MM.1S (cell line): ENCODE measurements at regions not wholly inside any gene's neighbourhood (a gene's known extent, or its start where the extent isn't known, plus 50 kb on each side); places are given as distances from the start of the nearest gene placed in this dataset.

ENCODE experiments used
- DNase-seq: peaks from one replicate; pipeline ENCODE4 v3.0.0-alpha.2; 2015
- H2AFZ ChIP-seq: fragments of 300-600 bp; sonication (generic); 2 replicates; pipeline ENCODE4 v1.6.0; 2016; ENCODE audit warnings: antibody characterized with exemption, low read length
- H3F3A ChIP-seq: fragments of 300-600 bp; sonication (generic); 2 replicates; pipeline ENCODE4 v1.6.1; 2016; ENCODE audit warnings: mild to moderate bottlenecking, antibody characterized with exemption, low read length, moderate library complexity, mixed read lengths; ENCODE audit not compliant: insufficient read depth
- H3K27ac ChIP-seq: fragments of 300-600 bp; sonication (generic); 2 replicates; pipeline ENCODE4 v1.5.1; 2016; ENCODE audit warnings: mild to moderate bottlenecking, low read length
- H3K27me3 ChIP-seq: fragments of 300-600 bp; sonication (generic); replicated peaks from 2 replicates; pipeline ENCODE4 v1.6.0; 2016; ENCODE audit warnings: low read length; ENCODE audit not compliant: insufficient read depth
- H3K36me3 ChIP-seq: fragments of 300-600 bp; sonication (generic); replicated peaks from 2 replicates; pipeline ENCODE4 v1.6.1; 2016; ENCODE audit warnings: mild to moderate bottlenecking, low read length, mixed read lengths; ENCODE audit not compliant: insufficient read depth
- H3K4me1 ChIP-seq: fragments of 300-600 bp; sonication (generic); 2 replicates; pipeline ENCODE4 v1.6.1; 2016; ENCODE audit warnings: low read length, mixed read lengths
- H3K4me2 ChIP-seq: fragments of 300-600 bp; sonication (generic); 2 replicates; pipeline ENCODE4 v1.6.0; 2016; ENCODE audit warnings: low read depth, low read length
- H3K4me3 ChIP-seq: fragments of 300-600 bp; sonication (generic); 2 replicates; pipeline ENCODE4 v1.5.1; 2016; ENCODE audit warnings: low read length, mixed read lengths
- H3K79me2 ChIP-seq: fragments of 300-600 bp; sonication (generic); 2 replicates; pipeline ENCODE4 v1.6.1; 2016; ENCODE audit warnings: mixed run types, low read length, mixed read lengths
- H3K9ac ChIP-seq: fragments of 300-600 bp; sonication (generic); 2 replicates; pipeline ENCODE4 v1.6.1; 2016; ENCODE audit warnings: low read length, mixed read lengths
- H3K9me2 ChIP-seq: fragments of 300-600 bp; sonication (generic); replicated peaks from 2 replicates; pipeline ENCODE4 v1.6.1; 2016; ENCODE audit warnings: mild to moderate bottlenecking, low read length, mixed read lengths; ENCODE audit not compliant: insufficient read depth
- H3K9me3 ChIP-seq: fragments of 300-600 bp; sonication (generic); replicated peaks from 2 replicates; pipeline ENCODE4 v1.6.1; 2016; ENCODE audit warnings: mild to moderate bottlenecking, low read length, mixed read lengths; ENCODE audit not compliant: insufficient read depth
- H4K20me1 ChIP-seq: fragments of 300-600 bp; sonication (generic); 2 replicates; pipeline ENCODE4 v1.6.1; 2016; ENCODE audit warnings: mild to moderate bottlenecking, low read length, moderate library complexity, mixed read lengths; ENCODE audit not compliant: insufficient read depth
- CTCF ChIP-seq: fragments of 300-600 bp; sonication (generic); IDR thresholded peaks from 2 replicates; pipeline ENCODE4 v1.5.1; 2016; ENCODE audit warnings: antibody characterized with exemption, low read length, mixed read lengths
- EZH2 ChIP-seq: fragments of 300-600 bp; sonication (generic); optimal IDR thresholded peaks from 2 replicates; pipeline ENCODE3; 2017; ENCODE audit warnings: low read depth, mild to moderate bottlenecking, antibody characterized with exemption, low read length, mixed read lengths
- EZH2phosphoT487 ChIP-seq: fragments of 300-600 bp; sonication (generic); IDR thresholded peaks from 2 replicates; pipeline ENCODE4 v1.6.1; 2018; ENCODE audit warnings: antibody characterized with exemption, low read length

- Histone ChIP-seq H3K27me3 (no peaks in the 10 kb centered on the region), H3K36me3 (no peaks in the 10 kb centered on the region), H3K4me2 (no peak overlapping the region), H2AFZ (no peak overlapping the region), H3K27ac (no peak overlapping the region), H3K4me1 (no peaks in the 10 kb centered on the region), H3K79me2 (no peaks in the 10 kb centered on the region), H4K20me1 (no peaks in the 10 kb centered on the region), H3K9me2 (no peaks in the 10 kb centered on the region), H3K9me3 (no peaks in the 10 kb centered on the region), H3F3A (no peaks in the 10 kb centered on the region), H3K4me3 (no peak overlapping the region), H3K9ac (no peak overlapping the region)
- TF ChIP-seq CTCF (no peak), EZH2phosphoT487 (no peak), EZH2 (no peak)
- DNase-seq, result no peak
Measured at GRCh38 chr6:9942131-9942530, 472.7 kb downstream of the TFAP2A start.

GRCh38 chr6:9938801-9939200 is 476.1 kb downstream of the TFAP2A start:
- no peaks in the 10 kb centered on the region for H3K79me2 ChIP-seq
- no peaks in the 10 kb centered on the region for H3K9me3 ChIP-seq
- H4K20me1 ChIP-seq, result no peaks in the 10 kb centered on the region
- H3K4me2 ChIP-seq, result no peak overlapping the region
- no peak overlapping the region for H3K4me3 ChIP-seq
- no peak overlapping the region for H3K9ac ChIP-seq
- H3K4me1 ChIP-seq, result no peaks in the 10 kb centered on the region
- no peak overlapping the region for H3K27ac ChIP-seq
- H3F3A ChIP-seq, result no peaks in the 10 kb centered on the region
- DNase-seq, result no peak
- no peak overlapping the region for H2AFZ ChIP-seq
- no peaks in the 10 kb centered on the region for H3K9me2 ChIP-seq
- no peaks in the 10 kb centered on the region for H3K36me3 ChIP-seq
- TF ChIP-seq CTCF, result no peak
- no peak for TF ChIP-seq EZH2
- TF ChIP-seq EZH2phosphoT487, result no peak
- H3K27me3 ChIP-seq, result no peaks in the 10 kb centered on the region

GRCh38 chr6:9937031-9937763 is 477.7 kb downstream of the TFAP2A start:
- Histone ChIP-seq H3K9me3 (no peaks in the 10 kb centered on the region), H3K4me2 (no peak overlapping the region), H3K9me2 (no peaks in the 10 kb centered on the region), H3K36me3 (no peaks in the 10 kb centered on the region), H2AFZ (no peak overlapping the region), H3K4me3 (no peak overlapping the region), H3K27me3 (no peaks in the 10 kb centered on the region), H3K4me1 (no peaks in the 10 kb centered on the region), H3F3A (no peaks in the 10 kb centered on the region), H3K79me2 (no peaks in the 10 kb centered on the region), H4K20me1 (no peaks in the 10 kb centered on the region), H3K27ac (no peak overlapping the region), H3K9ac (no peak overlapping the region)
- TF ChIP-seq EZH2phosphoT487, result no peak
- no peak for TF ChIP-seq EZH2
- TF ChIP-seq CTCF, result no peak
- DNase-seq, result no peak
